PFSK-1 (cell line): ENCODE measurements at regions not wholly inside any gene's neighbourhood (a gene's known extent, or its start where the extent isn't known, plus 50 kb on each side); places are given as distances from the start of the nearest gene placed in this dataset.

ENCODE experiments used
- FOXP2 ChIP-seq: optimal IDR thresholded peaks from 2 replicates; pipeline ENCODE3; 2011; ENCODE audit warnings: borderline replicate concordance, control low read depth, inconsistent platforms; ENCODE audit not compliant: insufficient read depth; ENCODE audit errors: extremely low read length, extremely low read depth
- POLR2AphosphoS5 ChIP-seq: IDR thresholded peaks from 2 replicates; pipeline ENCODE4 v1.6.1; 2012; ENCODE audit warnings: low read depth, mild to moderate bottlenecking, control low read depth, low read length, moderate library complexity
- SIN3A ChIP-seq: IDR thresholded peaks from 2 replicates; pipeline ENCODE4 v1.6.1; 2012; ENCODE audit warnings: mild to moderate bottlenecking, low read length, moderate library complexity, borderline replicate concordance; ENCODE audit not compliant: insufficient read depth
- TAF1 ChIP-seq: IDR thresholded peaks from 2 replicates; pipeline ENCODE4 v1.6.1; 2012; ENCODE audit warnings: low read length, control low read depth, borderline replicate concordance; ENCODE audit not compliant: insufficient read depth
- TF ChIP-seq, protein P1 (sequence below), 2 experiments: IDR thresholded peaks; 2 replicates each; pipeline versions ENCODE4 v1.6.1 to v1.8.0; 2011 to 2012; ENCODE audit warnings: low read depth in 2 of 2, low read length in 2 of 2, control low read depth in 1 of 2, inconsistent platforms in 1 of 2, mild to moderate bottlenecking in 1 of 2, moderate library complexity in 1 of 2; ENCODE audit not compliant: insufficient read depth in 1 of 2

DNA sequence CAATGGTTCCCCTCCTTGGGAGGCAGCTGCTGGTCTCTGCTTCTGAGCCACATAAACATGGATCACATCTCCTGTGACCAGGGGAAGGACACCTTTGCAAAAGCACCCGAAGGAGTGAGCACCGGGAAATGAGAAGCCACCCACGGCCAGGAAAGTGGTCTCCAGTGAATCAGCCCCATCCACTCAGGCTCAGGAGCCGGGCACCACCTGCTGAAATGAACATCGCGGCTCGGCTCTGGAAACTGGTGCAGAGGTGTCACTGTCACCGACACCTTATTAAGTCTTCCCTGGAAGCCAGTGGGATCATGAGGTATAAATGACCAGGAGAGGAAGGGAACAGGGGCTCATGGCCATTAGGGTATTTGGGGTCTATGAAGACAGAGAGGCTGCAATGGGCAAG, 207.2 kb upstream of the C1orf174 start:
- TF ChIP-seq, protein P1, sequence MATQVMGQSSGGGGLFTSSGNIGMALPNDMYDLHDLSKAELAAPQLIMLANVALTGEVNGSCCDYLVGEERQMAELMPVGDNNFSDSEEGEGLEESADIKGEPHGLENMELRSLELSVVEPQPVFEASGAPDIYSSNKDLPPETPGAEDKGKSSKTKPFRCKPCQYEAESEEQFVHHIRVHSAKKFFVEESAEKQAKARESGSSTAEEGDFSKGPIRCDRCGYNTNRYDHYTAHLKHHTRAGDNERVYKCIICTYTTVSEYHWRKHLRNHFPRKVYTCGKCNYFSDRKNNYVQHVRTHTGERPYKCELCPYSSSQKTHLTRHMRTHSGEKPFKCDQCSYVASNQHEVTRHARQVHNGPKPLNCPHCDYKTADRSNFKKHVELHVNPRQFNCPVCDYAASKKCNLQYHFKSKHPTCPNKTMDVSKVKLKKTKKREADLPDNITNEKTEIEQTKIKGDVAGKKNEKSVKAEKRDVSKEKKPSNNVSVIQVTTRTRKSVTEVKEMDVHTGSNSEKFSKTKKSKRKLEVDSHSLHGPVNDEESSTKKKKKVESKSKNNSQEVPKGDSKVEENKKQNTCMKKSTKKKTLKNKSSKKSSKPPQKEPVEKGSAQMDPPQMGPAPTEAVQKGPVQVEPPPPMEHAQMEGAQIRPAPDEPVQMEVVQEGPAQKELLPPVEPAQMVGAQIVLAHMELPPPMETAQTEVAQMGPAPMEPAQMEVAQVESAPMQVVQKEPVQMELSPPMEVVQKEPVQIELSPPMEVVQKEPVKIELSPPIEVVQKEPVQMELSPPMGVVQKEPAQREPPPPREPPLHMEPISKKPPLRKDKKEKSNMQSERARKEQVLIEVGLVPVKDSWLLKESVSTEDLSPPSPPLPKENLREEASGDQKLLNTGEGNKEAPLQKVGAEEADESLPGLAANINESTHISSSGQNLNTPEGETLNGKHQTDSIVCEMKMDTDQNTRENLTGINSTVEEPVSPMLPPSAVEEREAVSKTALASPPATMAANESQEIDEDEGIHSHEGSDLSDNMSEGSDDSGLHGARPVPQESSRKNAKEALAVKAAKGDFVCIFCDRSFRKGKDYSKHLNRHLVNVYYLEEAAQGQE (IDR thresholded peaks at IDR 0.05; ENCODE audit: insufficient read depth in 1 of 2, low read depth in 2 of 2, low read length in 2 of 2): no peak
- no peak for TF ChIP-seq FOXP2
- TF ChIP-seq TAF1: no peak
- TF ChIP-seq POLR2AphosphoS5: no peak
- no peak for TF ChIP-seq SIN3A

DNA sequence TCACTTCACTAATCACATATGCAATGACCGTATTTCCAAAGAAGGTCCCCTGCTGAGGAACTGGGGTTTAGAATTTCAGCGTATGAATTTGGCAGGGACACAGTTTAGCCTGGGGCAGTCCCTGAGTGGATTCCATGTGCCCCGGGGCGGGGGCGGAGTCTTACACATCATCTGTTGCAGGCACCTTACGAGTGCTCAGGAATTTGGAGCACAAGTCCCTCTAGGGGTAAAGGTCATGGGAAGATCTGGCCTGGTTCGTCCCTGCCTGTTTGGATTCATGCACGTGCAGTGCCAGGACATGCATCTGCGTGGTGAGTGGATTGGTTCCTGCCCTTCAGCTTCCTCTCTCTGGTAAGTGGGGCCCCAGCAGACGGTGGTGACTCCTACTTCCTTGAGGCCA, 208.3 kb upstream of the C1orf174 start:
- TF ChIP-seq TAF1: no peak

DNA sequence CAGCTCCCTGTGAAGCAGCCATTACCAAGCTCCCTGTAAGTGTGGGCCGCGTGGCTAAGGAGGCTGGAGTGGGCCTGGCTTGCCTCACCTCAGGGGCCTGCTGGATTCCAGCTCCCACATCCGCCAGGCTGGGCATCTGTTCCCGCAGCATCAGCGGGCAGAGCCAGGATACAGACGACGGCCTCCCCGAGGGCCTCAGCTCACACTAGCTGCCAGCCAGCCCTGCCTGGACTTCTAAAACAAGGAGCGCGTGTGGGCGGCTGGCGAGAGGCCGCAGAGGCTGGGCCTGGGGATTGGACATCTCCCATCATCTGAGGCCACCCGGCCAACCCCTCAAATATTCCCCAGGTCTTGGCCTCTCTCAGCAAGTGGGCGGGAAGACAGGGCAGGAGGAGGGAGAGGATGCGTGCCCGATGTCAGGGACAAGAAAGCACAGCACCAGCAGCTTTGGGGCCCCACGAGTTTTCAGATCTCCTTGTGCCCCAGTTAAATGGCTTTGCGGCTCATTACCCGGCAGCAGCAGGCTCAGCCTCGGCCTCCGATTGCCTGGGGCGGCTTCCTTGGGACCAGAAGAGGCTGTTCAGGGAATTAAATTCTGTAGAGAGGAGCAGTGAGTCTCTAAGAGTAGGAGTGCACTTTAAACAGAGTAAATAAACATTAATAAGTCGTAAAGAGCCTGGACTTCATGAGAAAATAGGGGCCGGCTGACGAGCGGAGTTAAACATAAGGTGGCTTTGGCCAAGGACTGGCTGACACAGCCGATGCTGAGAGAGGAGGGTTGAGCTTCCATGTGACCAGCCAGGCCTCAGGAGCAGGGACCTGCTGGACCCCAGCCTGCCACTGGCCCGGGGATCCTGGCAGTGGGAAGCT, 208.9 kb upstream of the C1orf174 start:
- no peak for TF ChIP-seq POLR2AphosphoS5
- TF ChIP-seq TAF1: no peak
- TF ChIP-seq FOXP2: no peak
- no peak for TF ChIP-seq SIN3A
- TF ChIP-seq, protein P1 (IDR thresholded peaks at IDR 0.05; ENCODE audit: insufficient read depth in 1 of 2, low read depth in 2 of 2, low read length in 2 of 2): no peak

DNA sequence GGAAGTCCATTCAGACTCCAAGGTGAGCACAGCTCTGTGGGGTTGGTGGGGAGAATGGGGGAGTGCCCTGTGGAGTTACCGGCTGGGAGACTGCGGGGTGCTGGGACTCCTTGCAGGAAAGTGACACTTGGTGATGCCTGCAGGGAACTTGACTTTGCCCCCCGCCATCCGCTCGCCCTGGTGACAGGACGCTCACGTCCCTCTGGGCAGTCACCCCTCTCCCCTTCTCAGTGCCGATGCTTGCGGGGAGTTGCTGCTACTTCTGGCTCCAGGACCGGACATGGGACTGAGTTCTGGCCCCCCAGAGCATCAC, 209.5 kb upstream of the C1orf174 start:
- no peak for TF ChIP-seq TAF1
- TF ChIP-seq POLR2AphosphoS5: no peak

DNA sequence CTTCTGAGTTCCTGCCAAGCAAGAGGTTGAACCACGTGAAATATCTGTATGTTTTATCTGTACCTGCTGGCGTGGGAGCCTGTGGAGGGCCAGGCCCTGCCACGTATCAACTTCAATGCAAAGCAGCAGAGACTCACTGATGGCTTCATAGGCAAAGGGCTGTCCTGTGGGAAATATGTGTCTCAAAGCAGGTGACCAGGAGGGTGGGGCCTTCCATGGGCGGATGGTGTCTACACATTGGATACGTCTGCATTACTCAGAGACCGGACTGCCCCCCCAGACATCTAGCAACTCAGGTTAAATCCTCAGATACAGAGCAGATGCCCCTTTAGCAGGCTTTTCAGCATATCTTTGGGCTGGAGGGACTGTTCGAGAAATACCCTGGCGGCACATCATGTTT, 210.8 kb upstream of the C1orf174 start:
- TF ChIP-seq, protein P1 (IDR thresholded peaks at IDR 0.05; ENCODE audit: insufficient read depth in 1 of 2, low read depth in 2 of 2, low read length in 2 of 2): no peak
- TF ChIP-seq TAF1 (no peak), FOXP2 (no peak), POLR2AphosphoS5 (no peak), SIN3A (no peak)

DNA sequence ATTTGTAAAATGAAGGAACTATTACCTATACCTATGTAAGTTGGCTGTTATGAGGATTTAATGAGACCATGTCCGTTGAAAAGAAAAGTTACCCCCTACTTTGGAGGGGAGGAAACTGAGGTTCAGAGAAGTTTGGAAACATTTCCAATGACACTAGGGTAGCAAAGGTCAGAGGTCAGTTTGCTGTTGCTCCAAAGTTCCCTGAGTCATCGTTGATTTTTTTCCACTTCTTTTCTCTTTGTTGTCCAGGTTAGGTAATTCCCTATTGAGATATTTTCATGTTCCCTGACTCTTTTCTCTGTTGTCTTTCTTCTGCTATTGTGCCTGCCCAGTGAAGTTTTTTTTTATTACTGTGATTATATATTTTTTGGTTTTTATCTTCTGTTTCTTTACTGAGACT, 213.8 kb upstream of the C1orf174 start:
- no peak for TF ChIP-seq SIN3A
- no peak for TF ChIP-seq FOXP2
- TF ChIP-seq, protein P1 (IDR thresholded peaks at IDR 0.05; ENCODE audit: insufficient read depth in 1 of 2, low read depth in 2 of 2, low read length in 2 of 2): no peak
- no peak for TF ChIP-seq POLR2AphosphoS5
- no peak for TF ChIP-seq TAF1
